ENCODE measurements at regions not wholly inside any gene's neighbourhood (a gene's known extent, or its start where the extent isn't known, plus 50 kb on each side); places are given as distances from the start of the nearest gene placed in this dataset.

DNA sequence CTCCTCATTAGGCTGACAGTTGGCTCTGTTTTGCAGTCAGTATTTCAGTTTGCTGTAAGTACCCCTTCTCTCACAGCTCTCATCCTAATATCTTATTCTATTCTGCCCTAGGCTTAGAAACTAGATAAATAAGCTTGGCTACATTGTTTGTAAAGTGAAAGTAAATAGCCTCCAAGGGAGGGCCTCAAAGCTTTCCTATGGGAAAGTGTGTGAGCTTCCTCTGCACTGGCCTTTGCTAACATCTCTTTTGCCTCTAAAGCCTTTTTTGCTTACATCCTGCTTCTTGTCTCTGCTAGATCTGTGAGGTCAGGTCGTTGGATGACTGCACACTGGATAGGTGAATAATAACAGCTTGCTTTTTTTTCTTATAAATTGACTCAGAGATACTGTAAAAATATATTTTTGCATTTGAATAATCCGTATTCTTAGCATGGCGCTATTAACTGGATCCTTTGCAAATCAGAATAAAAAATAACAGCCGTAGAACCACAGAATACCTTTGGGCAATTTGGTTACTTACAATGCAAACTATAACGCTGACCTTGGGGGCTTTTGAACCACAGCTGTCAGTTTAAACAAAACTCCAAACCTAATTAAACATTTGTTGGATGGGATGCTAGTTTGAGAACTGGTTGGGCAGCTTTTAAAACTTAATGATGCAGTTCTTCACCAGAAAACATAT lies 55.1 kb downstream of the TTC6 start:
- no peak overlapping the region for H3K4me3 ChIP-seq (ENCODE audit: low read depth, low read length)
- H3K36me3 ChIP-seq (ENCODE audit: control insufficient read depth, insufficient read depth, low read length): no peaks in the 10 kb centered on the region
- H3K27me3 ChIP-seq (ENCODE audit: control insufficient read depth, insufficient read depth, low read length): no peaks in the 10 kb centered on the region
- no peak for DNase-seq (ENCODE audit: low read depth)
- TF ChIP-seq, protein P1, sequence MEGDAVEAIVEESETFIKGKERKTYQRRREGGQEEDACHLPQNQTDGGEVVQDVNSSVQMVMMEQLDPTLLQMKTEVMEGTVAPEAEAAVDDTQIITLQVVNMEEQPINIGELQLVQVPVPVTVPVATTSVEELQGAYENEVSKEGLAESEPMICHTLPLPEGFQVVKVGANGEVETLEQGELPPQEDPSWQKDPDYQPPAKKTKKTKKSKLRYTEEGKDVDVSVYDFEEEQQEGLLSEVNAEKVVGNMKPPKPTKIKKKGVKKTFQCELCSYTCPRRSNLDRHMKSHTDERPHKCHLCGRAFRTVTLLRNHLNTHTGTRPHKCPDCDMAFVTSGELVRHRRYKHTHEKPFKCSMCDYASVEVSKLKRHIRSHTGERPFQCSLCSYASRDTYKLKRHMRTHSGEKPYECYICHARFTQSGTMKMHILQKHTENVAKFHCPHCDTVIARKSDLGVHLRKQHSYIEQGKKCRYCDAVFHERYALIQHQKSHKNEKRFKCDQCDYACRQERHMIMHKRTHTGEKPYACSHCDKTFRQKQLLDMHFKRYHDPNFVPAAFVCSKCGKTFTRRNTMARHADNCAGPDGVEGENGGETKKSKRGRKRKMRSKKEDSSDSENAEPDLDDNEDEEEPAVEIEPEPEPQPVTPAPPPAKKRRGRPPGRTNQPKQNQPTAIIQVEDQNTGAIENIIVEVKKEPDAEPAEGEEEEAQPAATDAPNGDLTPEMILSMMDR (IDR thresholded peaks at IDR 0.05; ENCODE audit: insufficient read depth, low read length, poor library complexity, severe bottlenecking): no peak

DNA sequence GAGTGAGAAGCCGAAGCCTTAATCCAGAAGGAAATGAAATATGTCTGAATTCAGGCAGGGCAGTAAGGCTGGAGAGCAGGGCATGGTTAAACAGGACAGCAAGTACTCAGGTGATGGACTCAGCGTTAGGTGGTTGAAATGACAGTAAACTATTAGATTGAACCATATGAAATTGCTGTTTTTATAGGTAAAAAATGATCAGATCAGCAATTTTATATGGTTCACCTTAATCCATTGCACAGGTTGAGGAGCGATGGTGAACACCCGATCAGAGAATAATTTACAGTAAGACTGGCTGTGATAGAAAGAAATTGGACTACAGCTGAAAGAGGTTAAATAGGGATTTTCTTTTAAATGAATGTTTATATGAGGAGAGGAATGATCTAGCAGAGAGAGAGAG lies 56.6 kb downstream of the TTC6 start:
- TF ChIP-seq, protein P1 (IDR thresholded peaks at IDR 0.05; ENCODE audit: insufficient read depth, low read length, poor library complexity, severe bottlenecking): no peak
- Histone ChIP-seq H3K36me3 (ENCODE audit: control insufficient read depth, insufficient read depth, low read length) (no peaks in the 10 kb centered on the region), H3K27me3 (ENCODE audit: control insufficient read depth, insufficient read depth, low read length) (no peaks in the 10 kb centered on the region), H3K4me3 (ENCODE audit: low read depth, low read length) (no peak overlapping the region)
- DNase-seq (ENCODE audit: low read depth): no peak

DNA sequence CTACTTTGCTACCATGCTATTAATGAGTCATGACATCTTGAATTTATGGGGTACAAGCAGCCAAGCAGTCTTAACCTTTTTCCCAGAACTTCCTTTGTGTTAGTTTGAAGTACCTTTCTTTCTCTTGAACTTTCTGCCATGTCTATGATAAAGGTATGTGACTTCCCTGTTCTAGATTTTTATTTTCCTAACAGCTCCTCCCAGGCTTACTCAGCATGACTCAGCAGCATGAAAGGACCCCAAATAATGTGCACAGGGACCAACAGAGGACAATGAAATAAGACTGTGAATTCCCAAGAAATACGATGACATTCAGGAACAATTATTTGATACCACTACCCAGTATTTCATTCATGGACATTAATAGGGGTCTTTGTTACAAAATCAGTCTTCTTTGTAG lies 60.0 kb downstream of the TTC6 start:
- H3K4me3 ChIP-seq (ENCODE audit: low read depth, low read length): no peak overlapping the region
- TF ChIP-seq, protein P1 (IDR thresholded peaks at IDR 0.05; ENCODE audit: insufficient read depth, low read length, poor library complexity, severe bottlenecking): no peak
- peak; percentile 2 for DNase-seq (ENCODE audit: low read depth)
- no peaks in the 10 kb centered on the region for H3K36me3 ChIP-seq (ENCODE audit: control insufficient read depth, insufficient read depth, low read length)
- H3K27me3 ChIP-seq (ENCODE audit: control insufficient read depth, insufficient read depth, low read length): no peaks in the 10 kb centered on the region

DNA sequence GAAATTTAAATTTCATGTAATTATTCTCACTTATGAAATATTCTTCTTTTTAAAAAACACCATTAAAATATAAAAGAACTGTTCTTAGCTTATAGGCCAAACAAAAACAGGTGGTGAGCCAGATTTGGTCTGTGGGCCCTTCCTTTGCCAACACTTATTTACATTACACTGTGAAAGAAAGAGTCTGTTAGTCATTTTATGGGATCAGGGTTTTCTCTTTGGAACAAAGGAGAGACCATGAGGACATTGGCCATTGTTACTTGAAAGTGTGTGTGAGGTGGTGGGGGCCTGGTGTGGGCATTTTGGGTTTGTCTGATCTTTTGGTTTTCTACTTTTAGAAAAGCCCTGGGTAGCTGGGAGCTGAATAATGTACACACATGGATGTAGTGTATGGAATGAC lies 62.7 kb downstream of the TTC6 start:
- Histone ChIP-seq H3K4me3 (ENCODE audit: low read depth, low read length) (no peak overlapping the region), H3K27me3 (ENCODE audit: control insufficient read depth, insufficient read depth, low read length) (no peaks in the 10 kb centered on the region), H3K36me3 (ENCODE audit: control insufficient read depth, insufficient read depth, low read length) (no peaks in the 10 kb centered on the region)
- DNase-seq (ENCODE audit: low read depth): no peak
- TF ChIP-seq, protein P1 (IDR thresholded peaks at IDR 0.05; ENCODE audit: insufficient read depth, low read length, poor library complexity, severe bottlenecking): no peak

DNA sequence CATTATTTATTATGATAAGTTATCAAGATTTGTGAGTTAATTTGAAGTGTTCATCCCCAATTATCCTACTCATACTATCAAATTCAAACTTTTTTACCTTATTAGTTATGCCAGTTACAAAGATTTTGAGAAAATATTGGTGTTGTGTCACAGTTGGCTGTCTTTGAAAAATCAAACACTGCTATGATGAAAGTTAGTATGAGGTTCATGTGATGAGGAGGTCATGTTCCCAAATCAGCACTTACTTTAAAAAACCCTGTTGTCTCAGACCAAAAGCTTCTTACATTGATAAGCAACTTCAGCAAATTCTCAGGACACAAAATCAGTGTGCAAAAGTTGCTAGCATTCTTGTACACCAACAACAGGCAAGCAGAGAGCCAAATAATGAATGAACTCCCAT lies 68.1 kb downstream of the TTC6 start:
- no peaks in the 10 kb centered on the region for H3K36me3 ChIP-seq (ENCODE audit: control insufficient read depth, insufficient read depth, low read length)
- no peak for DNase-seq (ENCODE audit: low read depth)
- TF ChIP-seq, protein P1 (IDR thresholded peaks at IDR 0.05; ENCODE audit: insufficient read depth, low read length, poor library complexity, severe bottlenecking): no peak
- no peaks in the 10 kb centered on the region for H3K27me3 ChIP-seq (ENCODE audit: control insufficient read depth, insufficient read depth, low read length)
- no peak overlapping the region for H3K4me3 ChIP-seq (ENCODE audit: low read depth, low read length)

DNA sequence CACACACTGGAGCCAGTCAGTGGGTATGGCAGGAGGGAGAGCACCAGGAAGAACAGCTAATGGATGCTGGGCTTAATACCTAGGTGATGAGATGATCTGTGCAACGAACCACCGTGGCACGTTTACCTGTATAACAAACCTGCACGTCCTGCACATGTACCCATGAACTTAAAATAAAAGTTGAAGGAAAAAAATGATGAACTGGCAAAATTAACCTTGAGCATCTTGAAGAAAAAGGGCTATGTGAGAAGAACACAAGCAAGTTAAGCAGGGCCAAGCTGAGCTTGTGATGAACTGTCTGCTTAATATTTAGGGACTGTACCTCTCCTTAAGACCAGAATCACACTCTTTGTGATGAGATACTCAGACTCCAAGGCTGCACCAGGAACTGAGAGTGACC lies 70.0 kb downstream of the TTC6 start:
- no peaks in the 10 kb centered on the region for H3K27me3 ChIP-seq (ENCODE audit: control insufficient read depth, insufficient read depth, low read length)
- TF ChIP-seq, protein P1 (IDR thresholded peaks at IDR 0.05; ENCODE audit: insufficient read depth, low read length, poor library complexity, severe bottlenecking): no peak
- no peak for DNase-seq (ENCODE audit: low read depth)
- H3K36me3 ChIP-seq (ENCODE audit: control insufficient read depth, insufficient read depth, low read length): no peaks in the 10 kb centered on the region
- no peak overlapping the region for H3K4me3 ChIP-seq (ENCODE audit: low read depth, low read length)

All from kidney epithelial cell (primary cell).